Tibial nerve (tissue), 3 donors: ENCODE measurements at regions not wholly inside any gene's neighbourhood (a gene's known extent, or its start where the extent isn't known, plus 50 kb on each side); places are given as distances from the start of the nearest gene placed in this dataset.

Experiments
- POLR2A ChIP-seq, 2 donors: fragments of 450-650 bp; IDR thresholded peaks; one replicate each; pipeline ENCODE4 v1.6.1; 2017; ENCODE audit warnings: antibody characterized with exemption in 2 of 2, mild to moderate bottlenecking in 2 of 2, moderate library complexity in 2 of 2
- TF ChIP-seq, protein P1 (sequence below), 5 experiments: fragments of 200-600 bp in 3 of 5; fragments of 450-650 bp in 2 of 5; sonication (generic) in 3 of 5; IDR thresholded peaks; one replicate each; pipeline ENCODE4 v1.5.1; 2016 to 2019; ENCODE audit warnings: antibody characterized with exemption in 5 of 5, mild to moderate bottlenecking in 3 of 5, moderate library complexity in 2 of 5

- TF ChIP-seq POLR2A (IDR thresholded peaks at IDR 0.05) = no peak
- TF ChIP-seq, protein P1, sequence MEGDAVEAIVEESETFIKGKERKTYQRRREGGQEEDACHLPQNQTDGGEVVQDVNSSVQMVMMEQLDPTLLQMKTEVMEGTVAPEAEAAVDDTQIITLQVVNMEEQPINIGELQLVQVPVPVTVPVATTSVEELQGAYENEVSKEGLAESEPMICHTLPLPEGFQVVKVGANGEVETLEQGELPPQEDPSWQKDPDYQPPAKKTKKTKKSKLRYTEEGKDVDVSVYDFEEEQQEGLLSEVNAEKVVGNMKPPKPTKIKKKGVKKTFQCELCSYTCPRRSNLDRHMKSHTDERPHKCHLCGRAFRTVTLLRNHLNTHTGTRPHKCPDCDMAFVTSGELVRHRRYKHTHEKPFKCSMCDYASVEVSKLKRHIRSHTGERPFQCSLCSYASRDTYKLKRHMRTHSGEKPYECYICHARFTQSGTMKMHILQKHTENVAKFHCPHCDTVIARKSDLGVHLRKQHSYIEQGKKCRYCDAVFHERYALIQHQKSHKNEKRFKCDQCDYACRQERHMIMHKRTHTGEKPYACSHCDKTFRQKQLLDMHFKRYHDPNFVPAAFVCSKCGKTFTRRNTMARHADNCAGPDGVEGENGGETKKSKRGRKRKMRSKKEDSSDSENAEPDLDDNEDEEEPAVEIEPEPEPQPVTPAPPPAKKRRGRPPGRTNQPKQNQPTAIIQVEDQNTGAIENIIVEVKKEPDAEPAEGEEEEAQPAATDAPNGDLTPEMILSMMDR (IDR thresholded peaks at IDR 0.05) = no peak
Measured at GRCh38 chr7:32318300-32319011, 171.7 kb downstream of the LSM5 start.
